NCI-H1930 (cell line): ENCODE measurements at regions not wholly inside any gene's neighbourhood (a gene's known extent, or its start where the extent isn't known, plus 50 kb on each side); places are given as distances from the start of the nearest gene placed in this dataset.

Experiments
- DNase-seq, 2 experiments: peaks; one replicate each; lab custom pipeline; 2025; lab: John Stamatoyannopoulos, UW

DNA sequence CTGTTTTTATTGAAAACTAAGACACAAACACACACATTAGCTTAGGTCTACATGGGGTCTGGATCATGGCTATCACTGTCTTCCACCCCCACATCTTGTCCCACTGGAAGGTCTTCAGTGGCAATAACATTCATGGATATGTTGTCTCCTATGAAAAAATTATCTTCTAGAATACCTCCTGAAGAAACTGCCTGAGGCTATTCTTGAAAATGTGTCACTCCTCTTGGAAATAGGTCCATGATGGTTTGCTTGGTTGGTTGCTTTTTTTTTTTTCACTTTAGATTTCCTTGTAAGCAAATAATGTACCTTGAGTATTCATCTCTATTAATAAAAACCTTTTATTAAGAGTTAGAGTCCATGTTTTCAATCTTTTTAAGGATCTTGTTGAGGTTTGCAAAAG, 195.3 kb upstream of the PDE5A start:
- DNase-seq = no peak

GRCh38 chr4:119823045-119823444, 194.4 kb upstream of the PDE5A start:
- DNase-seq = no peak

- no peak for DNase-seq
Measured at GRCh38 chr4:119816473-119816872, 187.9 kb upstream of the PDE5A start.

GRCh38 chr4:119810001-119810400, 181.4 kb upstream of the PDE5A start:
- no peak for DNase-seq

- no peak for DNase-seq
Measured at GRCh38 chr4:119804404-119804803, 175.8 kb upstream of the PDE5A start.

DNA sequence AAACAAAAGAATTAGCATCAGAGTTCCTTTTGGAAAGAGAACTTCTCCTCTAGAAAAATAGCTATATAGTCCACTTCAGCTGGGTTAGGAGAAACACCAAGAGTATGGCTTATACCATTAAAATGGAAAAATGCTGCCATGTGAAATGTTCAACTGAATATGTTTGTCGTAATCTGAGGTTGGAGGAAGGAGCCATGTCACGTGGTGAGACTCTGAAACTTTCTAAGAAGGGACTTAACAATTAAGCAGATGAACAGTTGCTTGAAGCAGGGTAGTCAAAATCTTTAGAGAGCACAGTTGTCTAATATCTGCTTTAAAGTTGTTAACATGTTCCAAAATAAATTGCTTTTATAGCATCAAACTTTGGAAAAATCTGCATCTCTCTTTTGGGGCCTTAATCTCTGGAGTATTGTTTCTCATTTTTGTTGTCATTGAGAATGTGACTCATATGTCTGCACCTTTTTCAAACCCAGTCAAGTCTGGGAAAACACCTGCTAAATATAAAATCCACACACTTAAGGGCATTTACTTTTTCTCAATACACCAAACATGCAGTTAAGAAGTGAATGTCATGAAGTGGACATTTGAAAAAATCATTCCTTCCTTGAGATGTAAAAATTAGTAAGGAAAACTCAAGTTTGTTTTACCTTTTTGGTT, 168.8 kb upstream of the PDE5A start:
- DNase-seq = no peak

GRCh38 chr4:119795986-119796578, 167.5 kb upstream of the PDE5A start:
- DNase-seq = no peak

DNA sequence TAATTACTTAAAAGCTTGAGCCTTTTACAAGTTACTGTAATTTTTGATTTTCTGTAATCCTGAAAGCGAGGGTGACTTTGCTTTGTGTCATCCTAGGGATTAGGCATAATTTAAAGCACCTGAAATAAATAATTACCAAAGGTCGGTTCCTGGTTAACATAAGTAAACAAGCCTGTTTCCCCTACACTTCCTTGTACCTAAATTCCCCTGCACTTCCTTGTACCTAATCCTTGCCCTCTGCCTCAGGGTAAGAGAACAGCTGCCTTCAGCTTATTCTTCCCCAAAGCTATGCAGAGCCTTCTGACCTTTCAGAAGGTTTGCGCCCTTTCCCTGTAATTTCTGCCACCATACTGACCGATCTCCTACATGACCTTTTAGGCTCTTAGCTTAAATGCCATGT, 166.1 kb upstream of the PDE5A start:
- DNase-seq = no peak

GRCh38 chr4:119794113-119794512, 165.5 kb upstream of the PDE5A start:
- DNase-seq = no peak

- no peak for DNase-seq
Measured at GRCh38 chr4:119788349-119789266, 160.0 kb upstream of the PDE5A start.

DNA sequence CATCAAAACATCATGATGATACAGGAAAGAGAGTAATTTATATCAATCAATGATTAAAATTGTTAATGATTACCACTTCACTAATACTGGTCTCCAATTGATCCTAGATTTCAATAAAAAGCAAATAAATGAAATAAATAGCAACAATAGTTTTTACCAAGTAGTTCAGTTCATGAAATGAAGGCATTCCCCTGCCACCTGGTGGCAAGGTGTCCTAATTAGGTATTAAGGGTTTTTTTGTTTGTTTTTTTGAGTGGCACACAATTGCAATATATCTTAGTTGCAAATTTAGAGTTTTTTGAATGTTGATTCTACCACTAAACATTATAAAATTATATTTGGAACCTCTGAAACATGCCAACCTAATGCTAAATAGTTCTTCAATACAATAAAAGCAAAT, 157.4 kb upstream of the PDE5A start:
- DNase-seq = no peak

DNA sequence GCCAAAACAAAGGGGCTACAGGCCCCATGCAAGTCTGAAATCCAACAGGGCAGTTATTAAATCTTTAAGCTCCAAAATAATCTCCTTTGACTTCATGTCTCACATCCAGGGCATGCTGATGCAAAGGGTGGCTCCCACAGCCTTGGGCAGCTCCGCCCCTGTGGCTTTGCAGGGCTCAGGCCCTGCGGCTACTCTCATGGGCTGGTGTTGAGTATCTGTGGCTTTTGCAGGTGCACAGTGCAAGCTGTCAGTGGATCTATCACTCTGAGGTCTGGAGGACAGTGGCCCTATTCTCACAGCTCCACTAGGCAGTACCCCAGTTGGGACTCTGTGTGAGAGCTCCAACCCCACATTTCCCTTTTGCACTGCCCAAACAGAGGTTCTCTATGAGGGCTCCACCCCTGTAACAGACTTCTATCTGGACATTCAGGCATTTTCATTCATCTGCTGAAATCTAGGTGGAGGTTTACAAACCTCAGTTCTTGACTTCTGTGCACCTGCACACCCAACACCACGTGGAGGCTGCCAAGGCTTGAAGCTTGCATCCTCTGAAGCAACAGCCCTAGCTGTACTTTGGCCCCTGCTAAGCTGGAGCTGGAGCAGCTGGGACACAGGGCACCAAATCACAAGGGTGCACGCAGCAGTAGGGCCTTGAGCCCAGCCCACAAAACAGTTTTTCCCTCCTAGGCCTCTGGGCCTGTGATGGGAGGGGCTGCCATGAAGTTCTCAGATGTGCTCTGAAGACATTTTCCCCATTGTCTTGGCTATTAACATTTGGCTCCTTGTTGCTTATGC, 154.8 kb upstream of the PDE5A start:
- no peak for DNase-seq

DNA sequence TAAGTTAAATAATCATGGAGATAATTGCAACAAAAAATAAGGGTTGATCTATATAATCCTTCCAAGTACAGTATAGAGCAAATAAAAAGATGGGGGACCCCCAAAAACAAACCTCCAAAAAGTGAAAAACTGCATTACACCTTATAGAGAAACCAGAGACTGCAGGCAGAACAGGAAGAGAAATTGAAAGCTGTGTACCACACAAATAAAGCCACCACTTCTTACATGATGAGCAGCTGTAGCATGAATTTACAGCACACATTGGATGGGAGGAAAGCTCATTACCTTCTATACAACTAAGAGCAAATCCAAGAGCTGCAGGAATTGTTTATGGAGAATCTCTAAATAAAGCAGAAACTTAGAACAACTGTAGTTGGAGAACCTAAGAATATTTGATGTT, 152.4 kb upstream of the PDE5A start:
- no peak for DNase-seq

- DNase-seq = no peak
Measured at GRCh38 chr4:119774840-119775239, 146.2 kb upstream of the PDE5A start.

DNA sequence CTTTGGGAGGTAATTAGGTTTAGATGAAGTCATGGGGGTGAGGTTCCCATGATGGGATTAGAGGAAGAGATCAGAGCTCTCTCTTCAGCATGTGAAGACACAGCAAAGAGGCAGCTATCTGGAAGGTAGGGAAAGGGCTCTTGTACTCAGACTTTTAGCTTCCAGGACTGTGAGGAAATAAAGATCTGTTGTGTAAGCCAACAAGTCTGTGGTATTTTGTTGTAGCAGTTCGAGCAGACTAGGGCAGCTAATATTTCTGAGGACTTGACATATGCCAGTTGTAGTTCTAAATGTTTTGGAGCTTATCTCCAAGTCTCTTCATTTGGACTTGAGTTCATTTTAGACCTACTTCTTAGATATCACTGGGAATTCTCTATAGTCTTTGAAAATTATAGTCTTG, 137.3 kb upstream of the PDE5A start:
- no peak for DNase-seq

DNA sequence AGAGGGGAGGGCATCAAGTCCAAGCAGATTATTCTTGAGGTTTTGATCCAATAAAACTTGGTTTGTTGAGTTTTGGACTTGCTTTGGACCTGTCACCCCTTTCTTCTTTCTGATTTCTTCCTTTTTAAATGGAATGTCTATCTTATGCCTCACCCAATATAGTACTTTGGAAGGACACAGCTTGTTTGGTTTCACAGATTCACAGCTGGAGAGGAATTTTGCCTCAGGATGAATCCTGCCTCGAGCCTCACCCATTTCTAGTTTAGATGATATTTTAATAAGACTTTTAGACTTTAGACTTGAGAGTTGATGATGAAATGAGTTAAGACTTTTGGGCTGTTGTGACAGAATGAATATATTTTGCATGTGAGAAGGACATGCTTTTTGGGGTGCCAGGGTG, 136.9 kb upstream of the PDE5A start:
- DNase-seq = no peak

- no peak for DNase-seq
Measured at GRCh38 chr4:119763386-119763785, 134.8 kb upstream of the PDE5A start.

DNA sequence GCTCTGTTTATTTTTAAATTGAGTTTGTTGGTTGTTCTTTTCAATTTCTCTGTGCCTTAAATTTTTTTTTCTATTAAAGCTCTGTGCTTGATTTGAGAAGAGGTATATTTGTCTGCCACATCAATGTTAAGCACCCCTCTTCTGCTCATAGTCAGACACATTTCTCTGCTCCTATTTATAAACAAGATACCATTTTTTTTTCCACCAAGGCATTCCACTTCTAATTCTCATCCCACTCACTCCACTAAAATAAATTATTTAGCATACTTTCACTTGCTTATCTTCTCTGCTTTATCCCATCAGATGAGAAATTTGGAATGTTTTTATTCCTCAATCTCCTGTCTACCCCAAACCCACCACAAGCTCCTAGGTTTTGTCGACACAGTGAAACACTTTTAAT, 127.0 kb upstream of the PDE5A start:
- no peak for DNase-seq

DNA sequence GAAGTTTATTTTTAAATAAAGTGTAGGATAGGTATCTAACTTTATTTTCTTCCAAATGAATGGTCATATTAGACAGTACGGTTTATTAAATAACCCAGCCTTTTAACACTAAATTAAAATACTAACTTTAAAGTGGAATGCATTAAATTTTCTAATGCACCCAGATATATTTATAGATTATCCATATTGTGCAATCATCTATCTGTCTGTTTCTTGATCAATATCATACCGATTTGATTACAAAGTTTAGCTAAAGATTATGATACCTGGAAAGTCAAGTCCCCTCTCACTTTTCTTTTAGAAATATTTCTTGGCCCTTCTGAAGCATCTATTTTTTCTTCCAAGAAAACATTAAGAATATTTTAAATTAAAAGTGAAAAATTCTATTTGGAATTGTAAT, 124.3 kb upstream of the PDE5A start:
- no peak for DNase-seq

DNA sequence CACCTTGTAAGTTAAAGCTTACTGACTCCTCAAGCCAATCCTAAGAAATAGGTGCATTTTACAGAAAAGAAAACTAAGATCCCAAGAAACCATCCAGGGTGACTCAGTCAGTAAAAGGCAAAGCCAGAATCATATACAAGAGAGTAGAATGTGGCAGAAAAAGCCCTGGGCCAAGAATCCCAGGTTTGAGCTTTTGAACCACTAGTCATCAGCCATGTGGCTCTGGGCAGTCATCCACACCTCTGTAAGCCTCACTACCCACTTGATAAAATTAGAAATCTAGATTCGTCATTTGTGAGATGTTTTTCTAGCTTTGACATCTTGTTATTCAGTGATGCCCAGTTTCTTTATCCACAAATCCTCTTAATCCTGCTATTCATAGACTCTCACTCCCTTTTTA, 122.2 kb upstream of the PDE5A start:
- DNase-seq = no peak

GRCh38 chr4:119750048-119750447, 121.4 kb upstream of the PDE5A start:
- no peak for DNase-seq

DNA sequence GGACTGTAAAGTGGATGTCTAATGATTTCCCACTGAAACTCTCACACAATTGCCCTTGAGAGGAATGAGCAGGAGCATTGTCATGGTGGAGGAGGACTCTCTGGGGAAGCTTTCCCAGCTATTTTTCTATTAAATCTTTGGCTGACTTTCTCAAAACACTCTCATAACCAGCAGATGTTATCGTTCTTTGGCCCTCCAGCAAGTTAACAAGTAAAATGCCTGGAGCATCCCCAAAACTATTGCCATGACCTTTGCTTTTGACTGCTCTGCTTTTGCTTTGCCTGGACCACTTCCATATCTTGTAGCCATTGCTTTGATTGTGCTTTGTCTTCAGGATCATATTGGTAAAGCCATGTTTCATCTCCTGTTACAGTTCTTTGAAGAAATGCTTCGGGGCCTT, 120.2 kb upstream of the PDE5A start:
- DNase-seq = no peak
